ENCODE measurements at regions not wholly inside any gene's neighbourhood (a gene's known extent, or its start where the extent isn't known, plus 50 kb on each side); places are given as distances from the start of the nearest gene placed in this dataset.

DNA sequence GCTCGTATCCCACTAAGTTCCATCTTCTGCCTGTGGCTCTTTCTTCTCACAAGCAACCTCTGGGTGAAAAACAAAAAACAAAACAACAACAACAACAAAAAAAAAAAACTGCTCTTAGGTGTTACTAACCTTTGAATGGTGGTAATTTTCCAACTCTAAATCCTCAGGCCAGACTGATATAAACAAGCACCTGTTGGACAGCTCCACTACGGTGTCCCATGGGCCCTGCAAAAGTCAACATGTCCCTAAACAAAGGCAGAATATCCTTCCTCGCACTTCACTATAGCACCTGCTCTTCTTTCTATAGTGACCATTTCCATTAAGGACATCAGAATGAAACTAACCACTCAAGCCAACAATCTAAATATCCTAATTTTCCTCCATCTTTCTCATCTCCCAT is 54.6 kb upstream of the PARM1 start:
- CTCF ChIA-PET, result no interaction called here
- TF ChIP-seq, protein P1, sequence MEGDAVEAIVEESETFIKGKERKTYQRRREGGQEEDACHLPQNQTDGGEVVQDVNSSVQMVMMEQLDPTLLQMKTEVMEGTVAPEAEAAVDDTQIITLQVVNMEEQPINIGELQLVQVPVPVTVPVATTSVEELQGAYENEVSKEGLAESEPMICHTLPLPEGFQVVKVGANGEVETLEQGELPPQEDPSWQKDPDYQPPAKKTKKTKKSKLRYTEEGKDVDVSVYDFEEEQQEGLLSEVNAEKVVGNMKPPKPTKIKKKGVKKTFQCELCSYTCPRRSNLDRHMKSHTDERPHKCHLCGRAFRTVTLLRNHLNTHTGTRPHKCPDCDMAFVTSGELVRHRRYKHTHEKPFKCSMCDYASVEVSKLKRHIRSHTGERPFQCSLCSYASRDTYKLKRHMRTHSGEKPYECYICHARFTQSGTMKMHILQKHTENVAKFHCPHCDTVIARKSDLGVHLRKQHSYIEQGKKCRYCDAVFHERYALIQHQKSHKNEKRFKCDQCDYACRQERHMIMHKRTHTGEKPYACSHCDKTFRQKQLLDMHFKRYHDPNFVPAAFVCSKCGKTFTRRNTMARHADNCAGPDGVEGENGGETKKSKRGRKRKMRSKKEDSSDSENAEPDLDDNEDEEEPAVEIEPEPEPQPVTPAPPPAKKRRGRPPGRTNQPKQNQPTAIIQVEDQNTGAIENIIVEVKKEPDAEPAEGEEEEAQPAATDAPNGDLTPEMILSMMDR (IDR thresholded peaks at IDR 0.05; ENCODE audit: insufficient read depth, low read length, missing control alignments), result no peak
- POLR2A ChIA-PET, result no interaction called here
- DNase-seq (ENCODE audit: low read depth, low spot score), result no peak
- H3K4me3 ChIP-seq (ENCODE audit: low read depth, low read length), result no peak overlapping the region

DNA sequence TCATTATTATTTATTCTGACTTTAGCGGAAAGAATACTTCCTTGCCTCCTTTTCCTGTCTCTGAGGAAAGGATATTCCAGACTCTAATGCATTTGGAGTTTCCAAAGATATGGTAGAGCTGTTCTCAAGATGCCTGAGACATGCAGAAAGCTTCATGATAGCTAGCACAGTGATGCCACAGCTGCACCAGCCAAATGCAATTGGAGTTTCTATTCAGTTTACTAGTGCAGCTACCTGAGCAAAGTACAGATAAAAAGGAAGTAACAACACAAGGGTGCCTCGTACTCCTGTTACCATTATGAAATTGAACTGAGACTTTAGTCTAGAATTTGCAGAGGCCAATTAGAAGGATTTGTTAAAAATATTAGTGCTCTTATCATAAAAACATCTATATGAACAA is 57.5 kb upstream of the PARM1 start:
- TF ChIP-seq, protein P1 (IDR thresholded peaks at IDR 0.05; ENCODE audit: insufficient read depth, low read length, missing control alignments), result no peak
- ChIA-PET POLR2A (no interaction called here), CTCF (interaction anchor here (0.6 to 2.7 kb wide), 7 partner anchors 9 to 974 kb away, joined by 3 to 14 read pairs (median 3); no protein-coding TSS in a partner anchor)
- DNase-seq (ENCODE audit: low read depth, low spot score), result no peak
- H3K4me3 ChIP-seq (ENCODE audit: low read depth, low read length), result no peak overlapping the region

DNA sequence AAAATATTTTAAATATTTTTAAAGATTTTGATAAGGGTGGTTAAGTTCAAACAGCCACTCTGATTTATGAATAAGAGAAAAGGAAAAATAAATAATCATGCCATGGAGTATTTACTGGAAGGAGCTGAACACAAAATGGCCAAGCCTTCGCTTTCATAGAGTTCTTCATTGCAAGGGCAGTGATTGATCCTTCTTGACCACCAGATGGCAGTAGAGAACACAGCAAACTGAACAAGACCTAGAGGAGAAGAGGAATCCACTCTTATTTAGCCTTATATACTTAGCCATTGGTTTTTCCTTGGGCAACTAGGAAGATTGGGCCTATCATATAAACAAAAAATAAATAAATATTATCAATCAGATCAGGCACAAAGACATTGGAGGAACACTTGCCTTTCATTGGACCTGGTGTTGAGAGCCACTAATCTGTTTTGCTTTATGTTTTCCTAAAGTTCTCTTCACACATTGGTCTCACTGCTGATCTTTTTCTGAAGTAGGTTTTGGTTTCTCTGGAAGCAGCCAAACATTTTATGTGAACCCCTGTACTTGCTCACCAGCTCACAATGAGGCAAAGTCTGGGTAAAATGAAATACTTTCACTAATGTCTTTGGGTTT is 58.1 kb upstream of the PARM1 start:
- ChIA-PET CTCF (interaction anchor here (0.7 to 2.7 kb wide), 10 partner anchors 8 to 974 kb away, joined by 3 to 14 read pairs (median 4); no protein-coding TSS in a partner anchor), POLR2A (no interaction called here)
- TF ChIP-seq, protein P1 (IDR thresholded peaks at IDR 0.05; ENCODE audit: insufficient read depth, low read length, missing control alignments), result peak; percentile 78
- H3K4me3 ChIP-seq (ENCODE audit: low read depth, low read length), result no peak overlapping the region
- DNase-seq (ENCODE audit: low read depth, low spot score), result peak; percentile 29

DNA sequence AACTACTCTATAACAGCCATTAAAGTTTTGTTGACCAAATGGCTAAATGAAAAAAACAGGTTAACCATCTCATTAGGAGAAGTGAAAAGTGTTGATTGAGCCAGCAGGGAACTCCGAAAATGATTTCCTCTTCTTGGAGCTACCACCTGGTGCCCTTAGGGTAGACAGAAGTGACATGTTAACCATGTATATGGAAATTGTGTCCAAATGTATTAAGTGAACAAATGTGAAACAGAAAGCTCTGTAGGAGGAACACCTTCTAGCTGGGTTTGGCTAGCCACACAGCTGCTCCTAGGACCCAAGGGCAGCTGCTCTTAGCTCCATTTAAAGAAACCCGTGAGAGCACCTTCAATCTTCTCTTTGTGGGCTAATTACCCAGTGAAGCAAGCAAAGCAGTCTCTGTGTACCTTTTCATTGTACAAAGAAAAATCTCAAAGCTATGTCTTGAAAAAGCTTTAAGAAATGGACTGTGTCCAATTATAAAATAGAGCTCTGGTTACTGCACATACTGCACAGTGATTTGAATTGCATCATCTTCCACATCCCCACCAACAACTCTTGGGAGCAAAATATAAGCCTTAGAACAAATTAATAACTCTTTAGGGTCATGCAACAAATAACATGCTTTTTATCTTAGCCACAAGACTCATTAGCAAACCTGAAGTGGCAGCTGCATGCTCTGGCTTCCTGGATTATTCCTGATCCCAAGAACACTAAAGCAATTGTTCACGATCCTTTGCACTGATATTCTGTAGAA is 59.2 kb upstream of the PARM1 start:
- H3K4me3 ChIP-seq (ENCODE audit: low read depth, low read length), result no peak overlapping the region
- ChIA-PET POLR2A (no interaction called here), CTCF (interaction anchor here (0.9 to 2.7 kb wide), 5 partner anchors 9 to 611 kb away, joined by 3 to 14 read pairs (median 8); no protein-coding TSS in a partner anchor)
- TF ChIP-seq, protein P1 (IDR thresholded peaks at IDR 0.05; ENCODE audit: insufficient read depth, low read length, missing control alignments), result no peak
- no peak for DNase-seq (ENCODE audit: low read depth, low spot score)

DNA sequence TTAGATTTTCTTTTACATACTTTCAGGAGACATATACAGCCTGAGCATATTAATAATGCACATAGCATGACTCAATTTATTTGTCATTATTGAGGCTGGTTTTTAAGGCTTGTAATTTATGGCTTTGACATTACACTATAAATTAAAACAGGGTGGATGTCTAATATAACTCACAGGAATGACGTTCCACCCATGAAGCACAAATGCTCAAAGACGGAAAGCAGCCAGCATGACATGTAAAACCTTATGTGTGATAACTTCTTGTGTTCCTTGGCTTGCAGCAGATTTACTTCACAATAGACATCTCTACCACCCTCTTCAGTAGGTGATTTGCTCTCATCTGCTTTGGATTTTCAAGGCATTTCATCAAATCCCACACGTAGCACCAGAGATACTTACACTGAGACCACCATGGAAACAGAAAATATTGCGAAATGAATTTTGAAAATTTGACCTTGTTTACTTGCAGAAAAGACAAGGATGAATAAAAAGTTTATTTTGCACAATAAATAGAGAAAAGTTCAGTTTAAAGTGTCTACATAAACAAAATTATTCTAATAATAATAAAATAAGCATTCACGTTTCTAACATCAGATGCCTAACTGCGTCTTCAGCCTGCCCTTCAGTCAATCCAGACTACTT is 64.7 kb upstream of the BTC start:
- POLR2A ChIA-PET, result no interaction called here

More for the DNA sequence above, 64.7 kb upstream of the BTC start:
- DNase-seq (ENCODE audit: low read depth, low spot score), result no peak
- no peak overlapping the region for H3K4me3 ChIP-seq (ENCODE audit: low read depth, low read length)
- CTCF ChIA-PET, result no interaction called here
- TF ChIP-seq, protein P1 (IDR thresholded peaks at IDR 0.05; ENCODE audit: insufficient read depth, low read length, missing control alignments), result no peak

All from AG04449 (cell line).